ENCODE measurements at regions not wholly inside any gene's neighbourhood (a gene's known extent, or its start where the extent isn't known, plus 50 kb on each side); places are given as distances from the start of the nearest gene placed in this dataset.
A peak's percentile ranks its signal among the peaks of the same experiment; 100 is the strongest.

DNA sequence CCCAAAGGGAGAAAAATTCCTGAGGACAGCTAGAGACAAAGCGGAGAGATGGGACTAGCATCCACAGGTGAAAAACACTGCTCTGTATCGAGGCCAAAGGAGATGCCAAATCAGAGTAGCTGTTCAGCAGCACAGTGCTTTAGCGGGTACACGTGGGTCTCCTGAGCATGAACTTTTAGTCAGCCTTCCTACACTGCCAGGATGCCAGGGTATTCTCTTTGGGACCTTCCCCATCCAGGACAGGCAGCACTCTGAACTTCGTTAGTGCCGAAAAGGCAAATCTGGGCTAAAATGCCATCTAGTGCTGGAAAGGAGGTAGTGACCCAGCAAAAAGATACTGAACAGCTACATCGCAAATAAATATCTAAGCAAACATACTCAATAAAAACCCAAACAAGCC is 64.9 kb downstream of the C6orf58 start:
- DNase-seq (ENCODE audit: low read depth) = peak; percentile 33

Data from renal cortical epithelial cell (primary cell).